MM.1S (cell line): ENCODE measurements at regions not wholly inside any gene's neighbourhood (a gene's known extent, or its start where the extent isn't known, plus 50 kb on each side); places are given as distances from the start of the nearest gene placed in this dataset.

Experiments
- DNase-seq: peaks from one replicate; pipeline ENCODE4 v3.0.0-alpha.2; 2015
- H2AFZ ChIP-seq: fragments of 300-600 bp; sonication (generic); 2 replicates; pipeline ENCODE4 v1.6.0; 2016; ENCODE audit warnings: antibody characterized with exemption, low read length
- H3F3A ChIP-seq: fragments of 300-600 bp; sonication (generic); 2 replicates; pipeline ENCODE4 v1.6.1; 2016; ENCODE audit warnings: mild to moderate bottlenecking, antibody characterized with exemption, low read length, moderate library complexity, mixed read lengths; ENCODE audit not compliant: insufficient read depth
- H3K27ac ChIP-seq: fragments of 300-600 bp; sonication (generic); 2 replicates; pipeline ENCODE4 v1.5.1; 2016; ENCODE audit warnings: mild to moderate bottlenecking, low read length
- H3K27me3 ChIP-seq: fragments of 300-600 bp; sonication (generic); replicated peaks from 2 replicates; pipeline ENCODE4 v1.6.0; 2016; ENCODE audit warnings: low read length; ENCODE audit not compliant: insufficient read depth
- H3K36me3 ChIP-seq: fragments of 300-600 bp; sonication (generic); replicated peaks from 2 replicates; pipeline ENCODE4 v1.6.1; 2016; ENCODE audit warnings: mild to moderate bottlenecking, low read length, mixed read lengths; ENCODE audit not compliant: insufficient read depth
- H3K4me1 ChIP-seq: fragments of 300-600 bp; sonication (generic); 2 replicates; pipeline ENCODE4 v1.6.1; 2016; ENCODE audit warnings: low read length, mixed read lengths
- H3K4me2 ChIP-seq: fragments of 300-600 bp; sonication (generic); 2 replicates; pipeline ENCODE4 v1.6.0; 2016; ENCODE audit warnings: low read depth, low read length
- H3K4me3 ChIP-seq: fragments of 300-600 bp; sonication (generic); 2 replicates; pipeline ENCODE4 v1.5.1; 2016; ENCODE audit warnings: low read length, mixed read lengths
- H3K79me2 ChIP-seq: fragments of 300-600 bp; sonication (generic); 2 replicates; pipeline ENCODE4 v1.6.1; 2016; ENCODE audit warnings: mixed run types, low read length, mixed read lengths
- H3K9ac ChIP-seq: fragments of 300-600 bp; sonication (generic); 2 replicates; pipeline ENCODE4 v1.6.1; 2016; ENCODE audit warnings: low read length, mixed read lengths
- H3K9me2 ChIP-seq: fragments of 300-600 bp; sonication (generic); replicated peaks from 2 replicates; pipeline ENCODE4 v1.6.1; 2016; ENCODE audit warnings: mild to moderate bottlenecking, low read length, mixed read lengths; ENCODE audit not compliant: insufficient read depth
- H3K9me3 ChIP-seq: fragments of 300-600 bp; sonication (generic); replicated peaks from 2 replicates; pipeline ENCODE4 v1.6.1; 2016; ENCODE audit warnings: mild to moderate bottlenecking, low read length, mixed read lengths; ENCODE audit not compliant: insufficient read depth
- H4K20me1 ChIP-seq: fragments of 300-600 bp; sonication (generic); 2 replicates; pipeline ENCODE4 v1.6.1; 2016; ENCODE audit warnings: mild to moderate bottlenecking, low read length, moderate library complexity, mixed read lengths; ENCODE audit not compliant: insufficient read depth
- CTCF ChIP-seq: fragments of 300-600 bp; sonication (generic); IDR thresholded peaks from 2 replicates; pipeline ENCODE4 v1.5.1; 2016; ENCODE audit warnings: antibody characterized with exemption, low read length, mixed read lengths
- EZH2 ChIP-seq: fragments of 300-600 bp; sonication (generic); optimal IDR thresholded peaks from 2 replicates; pipeline ENCODE3; 2017; ENCODE audit warnings: low read depth, mild to moderate bottlenecking, antibody characterized with exemption, low read length, mixed read lengths
- EZH2phosphoT487 ChIP-seq: fragments of 300-600 bp; sonication (generic); IDR thresholded peaks from 2 replicates; pipeline ENCODE4 v1.6.1; 2018; ENCODE audit warnings: antibody characterized with exemption, low read length

- Histone ChIP-seq H3K4me2 (no peak overlapping the region), H3K79me2 (no peaks in the 10 kb centered on the region), H3K9ac (no peak overlapping the region), H3K9me2 (no peaks in the 10 kb centered on the region), H3K36me3 (no peaks in the 10 kb centered on the region), H2AFZ (no peak overlapping the region), H3K9me3 (no peaks in the 10 kb centered on the region), H3K27me3 (no peaks in the 10 kb centered on the region), H3K4me3 (no peak overlapping the region), H3F3A (no peaks in the 10 kb centered on the region), H3K4me1 (no peaks in the 10 kb centered on the region), H3K27ac (no peak overlapping the region), H4K20me1 (no peaks in the 10 kb centered on the region)
- DNase-seq = no peak
- TF ChIP-seq EZH2 (no peak), CTCF (no peak), EZH2phosphoT487 (no peak)
Observed at GRCh38 chr4:35652197-35652596, 592.1 kb downstream of the ARAP2 start.

GRCh38 chr4:35653451-35653850, 590.9 kb downstream of the ARAP2 start:
- no peak overlapping the region for H3K9ac ChIP-seq
- H3K9me3 ChIP-seq = no peaks in the 10 kb centered on the region
- H3F3A ChIP-seq = no peaks in the 10 kb centered on the region
- H3K9me2 ChIP-seq = no peaks in the 10 kb centered on the region
- no peak overlapping the region for H3K4me2 ChIP-seq
- H2AFZ ChIP-seq = no peak overlapping the region
- H3K36me3 ChIP-seq = no peaks in the 10 kb centered on the region
- H3K4me3 ChIP-seq = no peak overlapping the region
- H3K27ac ChIP-seq = no peak overlapping the region
- TF ChIP-seq CTCF (no peak), EZH2phosphoT487 (no peak), EZH2 (no peak)
- no peaks in the 10 kb centered on the region for H3K27me3 ChIP-seq
- no peak for DNase-seq
- no peaks in the 10 kb centered on the region for H4K20me1 ChIP-seq
- H3K4me1 ChIP-seq = no peaks in the 10 kb centered on the region
- no peaks in the 10 kb centered on the region for H3K79me2 ChIP-seq

DNA sequence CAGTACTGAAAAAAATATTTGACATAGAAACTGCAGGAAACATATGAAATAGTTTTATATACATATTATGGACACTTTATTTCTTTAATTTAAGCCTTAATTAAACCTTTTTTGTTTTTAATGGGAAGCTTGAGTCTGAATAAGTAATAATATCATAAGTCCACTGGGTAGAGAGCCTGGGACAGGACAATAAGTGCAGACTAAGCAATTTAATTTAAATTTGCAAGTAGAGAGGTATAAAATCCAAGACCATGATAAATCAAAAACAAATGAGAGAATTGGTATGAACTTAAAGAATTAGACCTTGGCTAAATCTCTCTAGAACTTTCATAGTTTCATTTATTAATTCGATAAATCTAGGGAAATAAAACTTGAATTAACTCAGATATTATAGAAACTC, 571.2 kb downstream of the ARAP2 start:
- Histone ChIP-seq H3K27ac (no peak overlapping the region), H3F3A (no peaks in the 10 kb centered on the region), H4K20me1 (no peaks in the 10 kb centered on the region), H3K9ac (no peak overlapping the region), H2AFZ (no peak overlapping the region), H3K4me1 (no peaks in the 10 kb centered on the region), H3K36me3 (no peaks in the 10 kb centered on the region), H3K79me2 (no peaks in the 10 kb centered on the region), H3K9me2 (no peaks in the 10 kb centered on the region), H3K27me3 (no peaks in the 10 kb centered on the region), H3K9me3 (no peaks in the 10 kb centered on the region), H3K4me3 (no peak overlapping the region), H3K4me2 (no peak overlapping the region)
- DNase-seq = no peak
- TF ChIP-seq EZH2phosphoT487 (no peak), CTCF (no peak), EZH2 (no peak)

DNA sequence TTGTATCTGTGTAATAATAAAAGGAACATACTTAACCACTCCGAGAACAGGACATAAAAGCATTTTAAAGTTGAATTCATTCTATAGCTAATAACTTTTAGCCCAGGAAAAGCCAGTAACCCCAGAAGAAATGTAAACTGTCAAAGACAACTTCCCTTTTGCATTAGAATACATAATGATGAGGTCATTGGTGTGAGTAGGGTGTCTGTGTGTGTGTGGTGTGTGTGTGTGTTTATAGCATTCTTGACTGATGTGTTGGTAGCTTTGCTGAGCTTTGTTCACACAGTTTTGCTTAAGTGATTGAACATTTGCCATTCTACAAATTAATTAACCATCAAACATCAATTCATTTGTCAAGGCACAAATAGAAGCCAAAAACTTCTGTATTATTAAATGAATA, 559.6 kb downstream of the ARAP2 start:
- Histone ChIP-seq H3K4me2 (no peak overlapping the region), H3K9me3 (no peaks in the 10 kb centered on the region), H3K4me1 (no peaks in the 10 kb centered on the region), H4K20me1 (no peaks in the 10 kb centered on the region), H3K36me3 (no peaks in the 10 kb centered on the region), H3K27ac (no peak overlapping the region), H3K9me2 (no peaks in the 10 kb centered on the region), H3K9ac (no peak overlapping the region), H3K27me3 (no peaks in the 10 kb centered on the region), H3K79me2 (no peaks in the 10 kb centered on the region), H3F3A (no peaks in the 10 kb centered on the region), H3K4me3 (no peak overlapping the region), H2AFZ (no peak overlapping the region)
- DNase-seq = no peak
- no peak for TF ChIP-seq EZH2phosphoT487
